ENCODE measurements at regions not wholly inside any gene's neighbourhood (a gene's known extent, or its start where the extent isn't known, plus 50 kb on each side); places are given as distances from the start of the nearest gene placed in this dataset.
A peak's percentile ranks its signal among the peaks of the same experiment; 100 is the strongest.

GRCh38 chr17:72539981-72540897 is 419.4 kb downstream of the SOX9 start:
- WGBS (ENCODE audit: insufficient coverage), result 6% methylated on average over 46 of the region's 50 CpGs
- DNase-seq (ENCODE audit: low read depth in 4 of 6, low spot score in 6 of 6), result peak in 3 of 6 donors; percentile 68 to 90 (median 81)
- H3K9me3 ChIP-seq (ENCODE audit: control insufficient read depth, insufficient read depth, low read length), result peaks cover 3% of the 10 kb centered on the region
- peaks cover 66% of the 10 kb centered on the region for H3K4me1 ChIP-seq (ENCODE audit: control insufficient read depth, insufficient read depth, low read length)
- H3K4me3 ChIP-seq (ENCODE audit: low read depth, low read length), result no peak overlapping the region
- H3K27ac ChIP-seq (ENCODE audit: low read depth, low read length), result peak overlapping the region; percentile 84
- no peaks in the 10 kb centered on the region for H3K27me3 ChIP-seq (ENCODE audit: control insufficient read depth, insufficient read depth, low read length)
- H3K36me3 ChIP-seq (ENCODE audit: control insufficient read depth, insufficient read depth, low read length), result peaks cover 4% of the 10 kb centered on the region

DNA sequence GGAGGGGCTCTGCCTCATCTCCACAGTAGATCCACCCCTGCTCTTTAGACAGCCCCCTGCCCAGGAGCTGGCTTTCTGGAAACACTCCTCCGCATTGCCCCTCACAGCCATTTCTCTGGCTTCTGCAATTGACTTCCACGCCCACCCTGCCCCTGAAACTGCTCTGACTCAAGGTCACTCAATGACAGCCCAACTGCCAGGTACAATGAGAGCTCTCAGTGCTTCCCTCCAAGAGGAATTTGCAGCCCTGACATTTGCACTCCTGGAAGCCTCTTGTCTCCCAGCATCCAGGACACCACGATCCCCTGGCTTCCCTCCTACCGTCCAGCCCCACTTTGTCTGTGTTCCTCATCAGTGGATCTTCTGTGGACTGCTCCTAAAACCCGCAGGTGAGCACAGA is 421.5 kb downstream of the SOX9 start:
- no peak for DNase-seq (ENCODE audit: low read depth in 4 of 6, low spot score in 6 of 6)
- Histone ChIP-seq H3K4me1 (ENCODE audit: control insufficient read depth, insufficient read depth, low read length) (peaks cover 49% of the 10 kb centered on the region), H3K9me3 (ENCODE audit: control insufficient read depth, insufficient read depth, low read length) (peaks cover 3% of the 10 kb centered on the region), H3K27me3 (ENCODE audit: control insufficient read depth, insufficient read depth, low read length) (no peaks in the 10 kb centered on the region), H3K4me3 (ENCODE audit: low read depth, low read length) (no peak overlapping the region), H3K27ac (ENCODE audit: low read depth, low read length) (no peak overlapping the region), H3K36me3 (ENCODE audit: control insufficient read depth, insufficient read depth, low read length) (peaks cover 4% of the 10 kb centered on the region)
- 93% methylated on average over 5 of the region's 5 CpGs for WGBS (ENCODE audit: insufficient coverage)

GRCh38 chr17:72545766-72546165 is 424.9 kb downstream of the SOX9 start:
- DNase-seq (ENCODE audit: low read depth in 4 of 6, low spot score in 6 of 6), result no peak
- Histone ChIP-seq H3K27ac (ENCODE audit: low read depth, low read length) (no peak overlapping the region), H3K36me3 (ENCODE audit: control insufficient read depth, insufficient read depth, low read length) (no peaks in the 10 kb centered on the region), H3K4me3 (ENCODE audit: low read depth, low read length) (no peak overlapping the region), H3K9me3 (ENCODE audit: control insufficient read depth, insufficient read depth, low read length) (peaks cover 3% of the 10 kb centered on the region), H3K27me3 (ENCODE audit: control insufficient read depth, insufficient read depth, low read length) (no peaks in the 10 kb centered on the region), H3K4me1 (ENCODE audit: control insufficient read depth, insufficient read depth, low read length) (peaks cover 17% of the 10 kb centered on the region)
- 93% methylated on average over 3 of the region's 5 CpGs for WGBS (ENCODE audit: insufficient coverage)

GRCh38 chr17:72553051-72553755 is 432.4 kb downstream of the SOX9 start:
- Histone ChIP-seq H3K4me1 (ENCODE audit: control insufficient read depth, insufficient read depth, low read length) (peaks cover 21% of the 10 kb centered on the region), H3K36me3 (ENCODE audit: control insufficient read depth, insufficient read depth, low read length) (no peaks in the 10 kb centered on the region), H3K4me3 (ENCODE audit: low read depth, low read length) (no peak overlapping the region), H3K27me3 (ENCODE audit: control insufficient read depth, insufficient read depth, low read length) (no peaks in the 10 kb centered on the region), H3K27ac (ENCODE audit: low read depth, low read length) (no peak overlapping the region), H3K9me3 (ENCODE audit: control insufficient read depth, insufficient read depth, low read length) (no peaks in the 10 kb centered on the region)
- DNase-seq (ENCODE audit: low read depth in 4 of 6, low spot score in 6 of 6), result no peak
- WGBS (ENCODE audit: insufficient coverage), result 89% methylated on average over 11 of the region's 16 CpGs

DNA sequence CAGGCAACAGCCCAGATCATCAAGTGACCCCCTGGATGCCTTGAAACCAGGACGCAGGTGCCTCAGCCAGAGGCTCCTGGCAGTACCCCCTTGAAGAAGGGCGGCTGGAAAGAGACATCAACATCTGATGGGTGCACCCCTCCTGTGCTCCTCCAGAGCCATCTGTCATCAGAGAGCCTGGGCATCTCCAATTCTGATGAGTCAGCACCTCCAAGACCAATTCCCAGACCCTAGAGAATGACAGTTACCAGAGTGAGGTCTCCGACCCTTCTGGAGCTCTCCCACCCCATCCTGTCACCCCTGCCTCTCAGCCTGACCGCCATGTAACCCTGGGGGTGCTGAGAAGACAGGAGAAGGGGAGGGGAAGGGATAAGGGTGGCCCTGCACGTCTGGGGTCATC is 433.7 kb downstream of the SOX9 start:
- 85% methylated on average over 2 of the region's 5 CpGs for WGBS (ENCODE audit: insufficient coverage)
- Histone ChIP-seq H3K27ac (ENCODE audit: low read depth, low read length) (no peak overlapping the region), H3K9me3 (ENCODE audit: control insufficient read depth, insufficient read depth, low read length) (no peaks in the 10 kb centered on the region), H3K4me3 (ENCODE audit: low read depth, low read length) (no peak overlapping the region), H3K4me1 (ENCODE audit: control insufficient read depth, insufficient read depth, low read length) (peaks cover 32% of the 10 kb centered on the region), H3K27me3 (ENCODE audit: control insufficient read depth, insufficient read depth, low read length) (no peaks in the 10 kb centered on the region), H3K36me3 (ENCODE audit: control insufficient read depth, insufficient read depth, low read length) (no peaks in the 10 kb centered on the region)
- no peak for DNase-seq (ENCODE audit: low read depth in 4 of 6, low spot score in 6 of 6)

- Histone ChIP-seq H3K4me1 (ENCODE audit: control insufficient read depth, insufficient read depth, low read length) (peaks cover 38% of the 10 kb centered on the region), H3K36me3 (ENCODE audit: control insufficient read depth, insufficient read depth, low read length) (no peaks in the 10 kb centered on the region), H3K27ac (ENCODE audit: low read depth, low read length) (no peak overlapping the region), H3K27me3 (ENCODE audit: control insufficient read depth, insufficient read depth, low read length) (no peaks in the 10 kb centered on the region), H3K9me3 (ENCODE audit: control insufficient read depth, insufficient read depth, low read length) (no peaks in the 10 kb centered on the region), H3K4me3 (ENCODE audit: low read depth, low read length) (no peak overlapping the region)
- 87% methylated on average over 7 of the region's 9 CpGs for WGBS (ENCODE audit: insufficient coverage)
- no peak for DNase-seq (ENCODE audit: low read depth in 4 of 6, low spot score in 6 of 6)
Measured at GRCh38 chr17:72555052-72555451, 434.2 kb downstream of the SOX9 start.

GRCh38 chr17:72556944-72557826 is 436.4 kb downstream of the SOX9 start:
- peaks cover 58% of the 10 kb centered on the region for H3K4me1 ChIP-seq (ENCODE audit: control insufficient read depth, insufficient read depth, low read length)
- H3K36me3 ChIP-seq (ENCODE audit: control insufficient read depth, insufficient read depth, low read length), result peaks cover 4% of the 10 kb centered on the region
- 33% methylated on average over 23 of the region's 24 CpGs for WGBS (ENCODE audit: insufficient coverage)
- no peaks in the 10 kb centered on the region for H3K27me3 ChIP-seq (ENCODE audit: control insufficient read depth, insufficient read depth, low read length)
- H3K4me3 ChIP-seq (ENCODE audit: low read depth, low read length), result no peak overlapping the region
- no peaks in the 10 kb centered on the region for H3K9me3 ChIP-seq (ENCODE audit: control insufficient read depth, insufficient read depth, low read length)
- peak in 2 of 6 donors; percentile 87 to 93 for DNase-seq (ENCODE audit: low read depth in 4 of 6, low spot score in 6 of 6)
- H3K27ac ChIP-seq (ENCODE audit: low read depth, low read length), result no peak overlapping the region

DNA sequence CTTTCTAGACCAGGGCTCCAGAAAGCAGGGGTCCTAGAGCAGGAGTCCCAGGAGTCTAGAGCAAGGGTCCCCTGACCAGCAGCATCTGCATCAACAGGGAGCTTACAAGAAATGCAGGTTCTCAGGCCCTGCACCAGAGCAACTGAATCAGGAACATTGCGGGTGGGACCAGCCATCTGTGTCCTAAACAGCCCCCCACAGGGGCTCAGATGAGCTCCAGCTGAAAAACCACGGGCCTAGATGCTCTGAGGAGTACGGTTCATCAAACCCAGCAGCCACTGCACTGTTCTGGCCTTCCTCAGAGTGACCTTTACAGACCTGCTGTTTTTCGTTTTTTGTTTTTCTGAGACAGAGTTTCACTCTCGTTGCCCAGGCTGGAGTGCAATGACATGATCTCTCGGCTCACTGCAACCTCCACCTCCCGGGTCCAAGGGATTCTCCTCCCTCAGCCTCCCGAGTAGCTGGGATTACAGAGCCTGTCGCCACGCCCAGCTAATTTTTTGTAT is 438.2 kb downstream of the SOX9 start:
- Histone ChIP-seq H3K36me3 (ENCODE audit: control insufficient read depth, insufficient read depth, low read length) (peaks cover 4% of the 10 kb centered on the region), H3K9me3 (ENCODE audit: control insufficient read depth, insufficient read depth, low read length) (no peaks in the 10 kb centered on the region), H3K27ac (ENCODE audit: low read depth, low read length) (no peak overlapping the region), H3K27me3 (ENCODE audit: control insufficient read depth, insufficient read depth, low read length) (no peaks in the 10 kb centered on the region), H3K4me3 (ENCODE audit: low read depth, low read length) (no peak overlapping the region), H3K4me1 (ENCODE audit: control insufficient read depth, insufficient read depth, low read length) (peaks cover 71% of the 10 kb centered on the region)
- WGBS (ENCODE audit: insufficient coverage), result 81% methylated on average over 6 of the region's 10 CpGs
- no peak for DNase-seq (ENCODE audit: low read depth in 4 of 6, low spot score in 6 of 6)
